ENCODE measurements at regions not wholly inside any gene's neighbourhood (a gene's known extent, or its start where the extent isn't known, plus 50 kb on each side); places are given as distances from the start of the nearest gene placed in this dataset.

- TF ChIP-seq SMC3 (IDR thresholded peaks at IDR 0.05; ENCODE audit: low read depth, low read length): no peak
- no peak for TF ChIP-seq CTCF (IDR thresholded peaks at IDR 0.05)
- no peak for TF ChIP-seq TAF1 (IDR thresholded peaks at IDR 0.05; ENCODE audit: borderline replicate concordance, low read depth, low read length)
- no peak for TF ChIP-seq RCOR1 (IDR thresholded peaks at IDR 0.05; ENCODE audit: low read length)
- no peak for TF ChIP-seq SIN3A (IDR thresholded peaks at IDR 0.05; ENCODE audit: borderline replicate concordance, low read depth, low read length)
- TF ChIP-seq USF2 (IDR thresholded peaks at IDR 0.05; ENCODE audit: borderline replicate concordance, low read depth, low read length): no peak
- TF ChIP-seq EP300 (IDR thresholded peaks at IDR 0.05; ENCODE audit: borderline replicate concordance in 1 of 2, low read depth in 1 of 2, low read length in 1 of 2): no peak
- no peak for TF ChIP-seq NFIC (IDR thresholded peaks at IDR 0.05; ENCODE audit: borderline replicate concordance)
Measured at GRCh38 chr7:19235680-19236079, 90.5 kb upstream of the FERD3L start.
